Hindlimb muscle (tissue), 1 donor: ENCODE measurements at regions not wholly inside any gene's neighbourhood (a gene's known extent, or its start where the extent isn't known, plus 50 kb on each side); places are given as distances from the start of the nearest gene placed in this dataset.
"Not testable (repeated sequence)": the region's sequence is repeated elsewhere in the genome, so short reads cannot be mapped to it uniquely, and the experiment has no call there.

ENCODE experiments used
- DNase-seq: peaks from one replicate; pipeline ENCODE4 v3.0.0-alpha.2; 2013

DNA sequence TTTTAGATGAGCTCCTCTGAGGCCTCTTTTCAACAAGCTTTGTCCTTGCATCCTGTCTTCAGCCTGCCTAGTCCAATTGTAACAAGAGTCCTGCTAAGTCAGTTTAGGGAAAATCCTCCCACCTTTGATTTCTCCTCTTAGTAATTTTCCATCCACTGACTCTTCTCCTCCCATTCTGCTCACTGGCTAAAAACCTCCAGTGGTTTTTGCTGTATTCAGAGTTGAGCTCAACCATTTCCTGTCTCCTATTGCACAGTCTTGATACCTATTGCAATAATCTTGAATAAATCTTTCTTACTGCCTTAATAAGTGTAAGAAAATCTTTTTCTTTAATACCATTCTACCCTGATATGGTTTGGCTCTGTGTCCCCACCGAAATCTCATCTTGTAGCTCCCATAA is 117.8 kb upstream of the ENPP6 start:
- no peak for DNase-seq

DNA sequence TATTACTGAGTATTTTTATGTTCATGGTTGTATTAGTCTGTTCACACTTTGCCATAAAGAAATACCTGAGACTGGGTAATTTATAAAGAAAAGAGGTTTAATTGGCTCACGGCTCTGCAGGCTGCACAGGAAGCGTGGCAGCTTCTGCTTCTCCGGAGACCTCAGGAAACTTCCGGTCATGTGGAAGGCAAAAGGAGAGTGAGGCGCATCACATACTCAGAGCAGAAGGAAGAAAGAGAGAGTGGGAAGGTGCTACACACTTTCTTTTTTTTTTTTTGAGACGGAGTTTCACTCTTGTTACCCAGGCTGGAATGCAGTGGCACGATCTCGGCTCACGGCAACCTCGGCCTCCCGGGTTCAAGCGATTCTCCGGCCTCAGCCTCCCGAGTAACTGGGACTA is 115.8 kb upstream of the ENPP6 start:
- DNase-seq = not testable (repeated sequence)

DNA sequence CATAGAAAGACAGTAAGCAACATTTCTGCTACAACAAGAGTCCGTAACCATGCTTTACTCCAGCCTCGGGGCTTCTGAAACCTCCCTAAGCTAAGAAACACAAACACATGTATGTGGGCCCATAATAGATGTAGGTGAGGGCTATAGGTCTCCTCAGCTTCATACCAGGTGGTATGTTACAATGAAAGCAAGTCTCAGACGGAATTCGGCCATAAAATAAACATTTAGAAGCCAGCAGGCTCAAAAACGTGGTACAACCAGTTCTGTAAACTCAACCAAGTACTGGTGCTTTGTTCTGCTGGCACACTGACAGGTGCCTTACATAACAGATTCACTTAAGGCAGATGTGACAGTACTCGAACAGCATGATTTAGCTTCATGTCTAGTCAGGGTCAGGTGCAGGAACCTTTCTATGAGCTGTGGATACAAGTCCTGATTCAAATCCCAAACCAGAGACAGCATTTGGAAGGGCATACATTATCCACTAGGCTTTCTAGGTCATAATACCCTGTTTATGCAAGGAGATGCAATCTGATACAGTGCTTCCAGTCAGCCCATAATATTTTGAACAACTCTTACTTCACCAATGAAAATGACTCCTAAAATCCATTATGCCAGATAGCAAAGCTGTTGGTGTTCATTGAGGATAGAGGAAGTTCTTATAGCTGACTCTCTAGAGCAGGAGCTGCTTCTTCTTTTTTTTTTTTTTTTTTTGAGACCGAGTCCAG is 113.8 kb upstream of the ENPP6 start:
- DNase-seq = no peak

GRCh38 chr4:184330517-184331094 is 112.9 kb upstream of the ENPP6 start:
- DNase-seq = not testable (repeated sequence)

DNA sequence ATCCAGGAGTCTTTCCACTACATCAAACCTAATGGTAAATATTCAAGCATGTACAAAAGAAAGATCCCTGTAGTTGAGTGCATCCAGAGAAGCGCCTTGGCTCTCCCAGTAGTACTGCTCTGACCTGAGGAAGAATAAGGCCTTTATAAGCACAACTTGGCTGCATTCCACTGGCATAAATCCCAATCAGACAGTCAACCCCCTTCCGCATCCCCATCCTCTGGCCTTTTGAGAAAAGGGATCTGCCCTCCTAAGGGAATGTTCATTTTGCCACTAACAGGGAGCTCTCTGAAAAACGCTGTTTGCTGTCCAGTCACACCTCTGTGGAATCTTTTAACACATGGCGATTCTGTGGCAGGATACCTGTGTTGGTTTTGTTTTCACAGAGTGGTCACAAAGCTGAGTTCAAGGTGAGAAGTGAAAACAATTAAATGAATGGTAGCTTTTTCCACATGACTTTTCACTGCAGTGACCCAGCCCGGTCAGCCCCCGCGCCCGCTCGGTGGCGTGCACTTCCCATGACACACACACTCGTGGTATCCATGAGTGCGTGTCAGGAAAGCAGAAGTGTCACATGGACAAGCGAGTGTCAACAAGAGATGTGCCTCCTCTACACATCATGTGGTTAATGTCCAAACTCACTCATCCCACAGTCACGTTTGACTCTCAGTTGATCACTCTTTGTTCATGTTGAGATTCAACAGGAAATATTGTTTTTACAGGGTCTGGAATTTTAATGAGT is 112.2 kb upstream of the ENPP6 start:
- no peak for DNase-seq

DNA sequence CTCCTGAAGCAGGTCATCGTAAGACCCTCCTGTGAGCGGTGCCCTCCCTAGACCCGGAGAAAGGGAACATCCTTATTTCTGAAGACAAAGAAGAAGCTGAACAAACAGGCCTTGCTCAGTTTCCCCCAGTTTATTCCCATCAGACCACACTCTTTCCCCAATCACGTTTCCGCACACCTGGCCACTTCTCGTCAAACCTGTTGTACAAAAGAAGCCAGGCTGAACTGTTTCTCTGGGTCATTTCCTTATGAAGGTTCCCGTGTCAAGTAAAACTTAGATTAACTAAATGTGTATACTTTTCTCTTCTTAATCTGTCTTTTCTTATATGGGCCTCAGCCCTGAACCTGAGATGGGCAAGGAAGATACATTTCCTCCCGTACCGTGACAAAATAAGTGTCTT is 111.6 kb upstream of the ENPP6 start:
- no peak for DNase-seq

GRCh38 chr4:184328022-184328736 is 110.5 kb upstream of the ENPP6 start:
- DNase-seq = no peak

DNA sequence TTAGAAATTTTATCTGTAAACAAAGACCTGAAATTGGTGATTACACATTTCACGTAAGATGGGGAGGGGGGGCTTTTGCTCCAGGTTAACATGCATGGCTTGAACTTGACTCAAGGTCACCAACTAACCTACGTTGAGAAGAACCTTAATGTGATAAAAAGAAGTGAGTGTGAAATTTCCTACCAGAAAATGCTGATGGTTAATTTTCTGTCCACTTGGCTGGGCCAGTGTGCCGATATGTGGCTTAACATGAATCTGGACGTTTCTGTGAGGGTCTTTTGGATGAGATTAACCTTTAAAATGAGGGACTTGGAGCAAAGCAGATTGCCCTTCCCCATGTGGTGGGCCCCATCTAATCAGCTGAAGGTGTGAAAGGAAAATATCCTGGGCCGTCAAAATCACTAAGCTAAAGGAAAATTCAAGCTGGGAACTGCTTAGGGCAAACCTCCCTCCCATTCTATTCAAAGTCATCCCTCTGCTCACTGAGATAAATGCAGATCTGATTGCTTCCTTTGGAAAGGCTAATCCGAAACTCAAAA is 107.3 kb upstream of the ENPP6 start:
- no peak for DNase-seq

GRCh38 chr4:184322328-184323025 is 104.8 kb upstream of the ENPP6 start:
- DNase-seq = no peak

GRCh38 chr4:184320631-184321030 is 103.0 kb upstream of the ENPP6 start:
- DNase-seq = no peak

DNA sequence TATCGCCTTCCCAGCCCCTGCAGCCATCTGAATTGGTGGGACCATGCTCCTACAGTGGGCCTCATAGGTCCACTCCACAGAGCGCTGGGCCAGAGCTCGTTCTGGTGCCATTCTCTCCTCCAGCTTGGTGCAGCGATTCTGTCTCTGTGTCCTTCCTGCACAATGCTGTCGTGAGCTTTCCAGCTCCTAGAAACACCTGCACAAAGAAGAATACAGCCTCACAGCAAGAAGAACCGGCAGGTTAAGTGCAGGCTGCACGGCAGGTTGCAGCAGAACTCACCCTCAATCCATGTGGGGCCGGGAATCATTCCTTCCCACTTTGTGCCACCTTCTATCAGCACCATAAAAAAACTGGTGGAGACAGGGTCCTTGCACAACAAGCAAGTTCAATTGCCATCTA is 101.2 kb upstream of the ENPP6 start:
- DNase-seq = no peak

DNA sequence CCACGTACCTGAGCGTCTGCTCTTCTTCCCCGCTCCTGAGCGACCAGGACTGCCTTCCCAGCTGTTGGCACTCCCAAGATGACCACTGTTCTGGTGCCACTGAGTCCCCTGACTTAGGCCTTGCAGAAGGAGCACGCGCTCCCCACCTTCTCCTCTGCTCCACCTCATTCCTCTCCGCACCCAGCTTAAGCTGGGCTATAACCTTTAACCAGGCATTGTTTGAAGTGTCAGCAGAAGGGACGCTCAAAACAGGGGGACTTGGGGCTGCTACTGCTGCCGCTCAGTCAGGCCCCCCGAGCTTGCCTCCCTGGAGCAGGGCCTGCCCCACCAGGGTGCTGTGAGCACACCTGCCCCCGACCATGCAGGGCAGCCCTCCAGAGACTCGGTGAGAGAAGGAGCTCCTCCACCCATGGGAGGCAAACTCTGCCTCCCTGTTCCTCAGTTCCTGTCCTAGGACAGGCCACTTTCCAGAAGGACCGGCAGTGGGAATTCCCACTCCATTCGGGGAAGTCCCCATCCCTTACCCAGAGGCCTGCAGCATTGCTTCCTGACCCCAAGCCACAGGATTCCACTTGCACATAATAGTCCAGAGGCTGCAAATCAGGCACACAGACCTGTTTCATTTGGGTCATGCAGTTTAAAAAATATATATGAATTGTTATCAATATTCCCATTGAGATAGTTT is 99.7 kb upstream of the ENPP6 start:
- no peak for DNase-seq

DNA sequence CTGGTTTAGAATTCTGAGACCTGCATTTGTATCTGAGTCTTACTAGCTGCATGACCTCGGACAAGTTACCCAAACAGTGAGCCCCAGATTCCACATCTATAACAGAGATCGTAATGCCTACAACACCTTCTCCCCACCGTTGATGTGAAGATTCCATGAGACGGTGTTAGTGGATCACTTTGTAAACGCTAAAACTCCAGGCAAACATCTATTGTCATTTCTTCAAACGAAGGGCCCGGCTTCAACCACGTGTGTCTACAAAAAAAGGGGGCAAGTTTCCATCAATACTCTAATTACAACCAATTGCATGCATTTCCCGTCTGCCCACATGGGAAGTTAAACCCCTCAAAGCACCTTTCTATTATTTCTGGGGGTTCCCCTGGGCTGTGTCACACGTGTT is 99.1 kb upstream of the ENPP6 start:
- DNase-seq = no peak

DNA sequence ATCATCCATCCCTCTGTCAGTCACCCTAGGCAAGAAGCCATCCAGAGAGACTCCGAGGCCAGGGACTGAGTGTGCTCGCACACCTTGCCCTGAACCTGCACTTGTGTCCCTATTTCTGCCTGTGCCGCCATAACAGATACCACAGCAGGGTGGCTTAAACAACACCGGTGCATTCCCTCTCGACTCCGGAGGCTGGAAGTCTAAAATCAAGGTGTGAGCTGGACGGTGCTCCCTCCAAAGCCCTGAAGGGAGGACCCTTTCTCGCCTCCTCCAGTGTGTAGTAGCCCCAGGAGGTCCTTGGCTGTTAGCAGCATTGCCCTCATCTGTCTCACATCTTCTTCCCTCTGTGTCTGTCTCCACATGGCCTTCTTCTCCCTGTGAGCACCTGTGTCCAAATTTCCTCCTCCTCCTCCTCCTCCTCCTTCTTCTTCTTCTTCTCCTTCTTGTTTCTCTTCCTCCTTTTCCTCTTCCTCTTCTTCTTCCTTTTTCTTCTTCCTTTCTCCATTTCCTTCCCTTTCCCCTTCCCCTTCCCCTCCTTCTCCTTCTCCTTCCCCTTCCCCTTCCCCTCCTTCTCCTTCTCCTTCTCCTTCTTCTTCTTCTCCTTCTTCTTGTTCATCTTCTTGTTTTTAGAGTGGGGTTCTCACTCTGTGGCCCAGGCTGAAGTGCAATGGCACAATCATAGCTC is 98.1 kb upstream of the ENPP6 start:
- DNase-seq = no peak

GRCh38 chr4:184313702-184314659 is 96.3 kb upstream of the ENPP6 start:
- DNase-seq = no peak

DNA sequence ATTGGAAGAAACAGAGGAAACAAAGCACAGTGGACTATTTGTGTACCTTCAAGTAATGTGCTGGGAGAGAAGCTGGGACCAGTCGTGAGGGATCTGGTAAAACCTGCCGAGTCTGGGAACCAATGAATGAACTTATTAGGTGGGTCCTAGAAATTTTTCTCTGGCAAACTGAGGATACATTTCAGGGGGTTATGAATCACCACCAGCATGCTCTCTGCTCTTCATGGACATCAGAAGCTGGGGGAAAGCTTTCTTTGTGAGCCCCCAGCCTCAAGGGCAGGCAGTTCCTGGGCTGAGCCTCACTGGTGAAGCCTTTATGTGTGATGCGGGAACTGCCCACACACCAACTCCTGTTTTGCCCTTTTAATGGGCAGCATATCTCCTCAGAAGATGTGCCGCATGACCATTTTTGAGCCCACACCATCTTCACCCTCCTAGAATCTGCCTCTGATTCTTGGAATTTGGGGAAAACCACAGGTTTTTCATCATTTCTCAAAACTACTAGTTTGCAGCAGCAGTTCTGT is 95.4 kb upstream of the ENPP6 start:
- no peak for DNase-seq

DNA sequence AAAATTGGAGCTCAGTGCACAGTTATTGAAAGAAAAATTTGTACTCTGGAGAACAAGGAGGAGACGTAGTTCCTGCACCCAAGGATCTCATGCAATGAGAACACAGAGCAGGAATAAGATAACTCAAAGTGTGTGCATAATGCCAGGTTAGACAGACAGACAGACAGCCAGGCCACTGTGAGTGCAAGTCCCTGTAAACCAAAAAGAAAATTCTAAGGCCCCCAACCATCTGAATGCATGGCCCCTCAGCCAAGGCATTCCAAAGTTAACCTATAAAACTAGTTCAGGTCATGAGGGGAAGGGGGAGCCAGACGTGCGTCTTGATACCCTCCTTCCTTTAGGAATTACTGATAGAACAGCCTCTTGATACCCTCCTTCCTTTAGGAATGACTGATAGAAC is 94.5 kb upstream of the ENPP6 start:
- DNase-seq = no peak

DNA sequence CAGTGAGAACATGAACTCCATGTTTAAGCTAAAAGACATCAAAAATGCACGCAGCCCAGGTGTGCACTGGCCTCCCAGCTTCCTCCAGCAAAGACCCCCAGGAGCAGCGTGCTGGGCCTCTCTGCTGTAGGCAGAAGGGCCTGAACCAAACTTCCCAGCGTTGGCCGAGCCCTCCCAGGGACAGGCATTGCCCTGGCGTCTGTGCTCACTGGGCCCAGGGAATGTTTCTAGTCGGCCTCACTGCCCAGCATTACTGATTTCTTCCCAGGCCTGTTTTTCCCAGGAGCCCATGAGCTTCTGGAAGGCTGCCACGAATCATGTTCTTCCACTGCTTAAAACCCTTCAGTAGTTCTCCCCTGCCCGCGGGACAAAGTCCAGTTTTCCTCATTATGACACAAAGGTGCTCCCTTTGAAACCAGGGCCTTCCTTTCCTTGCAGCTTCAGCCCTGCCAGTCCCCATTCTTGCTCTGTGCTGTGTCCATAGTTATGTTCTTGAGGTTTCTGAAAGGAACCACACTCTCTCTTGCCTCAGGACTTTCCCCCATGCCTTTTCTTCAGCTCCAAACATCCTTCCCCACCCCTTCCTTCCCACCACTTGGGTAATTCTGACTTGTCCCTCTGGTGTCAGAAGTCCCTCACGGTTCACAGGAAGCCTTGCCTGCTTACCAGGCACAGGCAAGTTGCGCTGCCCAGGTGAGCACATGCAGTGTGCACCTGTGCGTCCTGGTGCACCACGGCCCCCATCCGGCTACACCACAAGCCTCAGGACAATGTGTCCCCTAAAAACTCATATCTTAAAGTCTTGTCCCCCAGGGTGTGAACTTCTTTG is 93.4 kb upstream of the ENPP6 start:
- no peak for DNase-seq

GRCh38 chr4:184310171-184310567 is 92.5 kb upstream of the ENPP6 start:
- DNase-seq = no peak
